T-helper 2 cell (primary cell): ENCODE measurements at regions not wholly inside any gene's neighbourhood (a gene's known extent, or its start where the extent isn't known, plus 50 kb on each side); places are given as distances from the start of the nearest gene placed in this dataset.

Experiments used
- DNase-seq, 5 experiments: peaks; one replicate each; pipeline versions ENCODE4 v3.0.0 to v3.0.0-alpha.2; 2012 to 2022

DNA sequence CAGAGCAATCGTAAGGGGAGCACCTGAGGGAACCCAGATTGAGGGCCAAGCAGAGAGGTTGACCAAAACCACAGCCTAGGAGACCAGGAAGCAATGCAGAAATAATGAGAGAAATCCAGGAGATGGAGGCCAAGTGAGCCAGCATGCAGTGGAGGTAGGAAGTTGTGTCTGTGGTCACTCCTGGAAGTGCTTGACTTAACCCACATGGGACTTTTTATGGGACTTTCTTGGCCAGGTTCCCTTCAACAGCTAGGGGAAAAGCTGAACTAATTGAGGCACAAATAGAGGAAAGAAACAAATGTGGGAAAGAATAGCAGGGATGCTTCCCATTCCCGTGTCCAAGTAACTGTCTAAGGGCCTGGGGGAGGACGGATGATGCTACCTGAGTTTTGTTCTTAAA, 293.2 kb upstream of the CLINT1 start:
- DNase-seq = no peak

DNA sequence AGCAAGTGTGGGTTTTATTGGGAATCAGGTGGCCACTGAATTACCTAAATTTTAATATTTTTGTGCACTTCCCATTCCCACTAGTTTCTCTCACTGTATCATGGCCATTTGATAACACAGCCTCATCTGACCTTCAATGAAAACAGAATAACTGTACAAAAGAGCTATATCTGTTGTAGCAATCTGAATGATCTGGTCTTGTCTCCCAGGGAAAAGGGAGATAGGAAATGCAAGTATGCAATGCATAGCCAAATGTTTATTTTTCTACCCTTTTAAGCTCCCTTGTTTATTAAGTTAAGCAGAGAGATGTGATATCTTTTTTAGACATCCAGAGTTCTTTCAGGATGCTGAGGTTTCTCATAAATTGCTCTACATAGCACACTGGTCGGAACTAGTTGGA, 288.3 kb upstream of the CLINT1 start:
- no peak for DNase-seq

DNA sequence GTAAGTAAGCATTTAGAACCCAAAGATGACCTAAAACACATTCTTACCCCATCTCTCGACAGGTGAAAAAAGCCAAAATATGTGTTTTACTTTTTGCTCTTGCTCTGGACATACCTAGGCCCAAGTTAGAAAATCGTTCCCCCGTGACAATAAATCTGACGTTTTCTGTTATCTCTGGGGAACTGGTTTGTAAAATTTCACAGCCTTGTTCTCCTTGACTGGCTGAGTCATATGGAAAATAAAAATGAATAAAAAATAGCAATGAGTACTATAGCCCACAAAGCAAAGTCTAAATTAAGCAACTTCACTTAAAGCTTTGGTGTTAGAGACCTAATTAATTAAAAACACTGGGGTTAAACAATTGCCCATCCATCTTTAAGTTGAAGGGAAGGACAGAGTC, 286.9 kb upstream of the CLINT1 start:
- no peak for DNase-seq

DNA sequence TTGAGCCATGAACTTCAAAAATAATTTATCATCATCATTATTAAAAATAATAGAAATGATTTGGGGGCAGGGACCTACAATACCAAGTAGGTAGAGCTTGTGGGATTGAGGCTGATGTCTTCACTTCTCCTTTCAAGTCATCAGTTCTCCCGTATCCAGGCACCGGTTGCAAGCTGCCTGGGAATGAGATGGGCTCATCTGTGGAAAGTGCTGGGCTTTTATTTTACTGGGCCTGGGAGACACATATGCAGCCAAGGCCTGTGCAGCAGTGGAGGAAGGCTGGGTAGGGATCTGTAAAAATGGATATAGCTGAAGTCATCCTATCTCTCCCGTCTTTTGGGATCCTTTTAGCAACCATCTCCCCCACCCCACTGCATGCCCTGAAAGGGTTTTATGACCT, 284.1 kb upstream of the CLINT1 start:
- no peak for DNase-seq

DNA sequence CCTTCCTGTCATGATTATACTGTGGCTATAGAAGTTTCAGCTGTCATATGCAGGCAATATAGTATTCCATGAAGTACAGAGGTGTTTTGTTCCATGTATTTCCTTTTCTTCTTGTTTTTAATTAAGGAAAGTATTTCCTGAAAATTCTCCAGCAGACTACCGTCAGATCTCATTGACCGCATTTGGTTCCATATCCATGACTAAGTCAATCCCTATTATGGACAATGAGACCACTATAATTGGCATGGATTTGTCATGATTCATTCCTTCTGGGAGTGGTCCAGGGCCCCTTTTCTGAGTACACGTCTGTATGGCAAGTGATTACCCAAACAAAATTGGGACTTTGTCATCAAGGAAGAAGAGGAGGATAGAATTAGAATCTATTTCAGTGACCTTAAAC, 283.2 kb upstream of the CLINT1 start:
- DNase-seq = no peak

DNA sequence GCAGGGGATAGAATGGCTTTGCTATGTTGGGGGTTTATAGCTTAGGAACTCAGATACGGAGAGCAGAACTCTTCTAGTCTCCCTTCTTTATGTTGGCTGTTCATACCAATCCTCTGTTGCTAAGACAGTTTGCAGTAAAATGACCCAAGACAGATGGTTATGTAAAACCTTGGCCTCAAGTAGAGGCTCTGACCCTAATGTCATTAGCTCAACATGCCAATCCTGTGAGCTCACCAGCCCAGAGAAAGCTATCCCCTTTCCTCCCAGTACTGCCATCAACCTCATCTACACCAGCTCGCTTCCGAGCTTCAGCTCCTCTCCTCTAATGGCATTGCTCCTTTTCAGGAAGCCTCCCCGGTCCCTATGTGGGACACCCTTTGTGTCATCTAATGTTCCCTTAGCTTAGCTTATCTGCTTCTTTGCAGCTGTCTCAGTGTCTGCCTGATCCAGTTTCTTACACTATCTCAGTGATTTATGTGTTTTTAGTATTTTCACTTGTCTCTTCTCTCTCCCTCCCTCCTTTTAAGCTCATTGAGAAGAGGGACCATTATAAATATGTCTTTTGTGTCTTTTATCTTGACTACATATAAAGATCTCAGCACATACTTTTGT, 281.3 kb upstream of the CLINT1 start:
- DNase-seq = no peak

DNA sequence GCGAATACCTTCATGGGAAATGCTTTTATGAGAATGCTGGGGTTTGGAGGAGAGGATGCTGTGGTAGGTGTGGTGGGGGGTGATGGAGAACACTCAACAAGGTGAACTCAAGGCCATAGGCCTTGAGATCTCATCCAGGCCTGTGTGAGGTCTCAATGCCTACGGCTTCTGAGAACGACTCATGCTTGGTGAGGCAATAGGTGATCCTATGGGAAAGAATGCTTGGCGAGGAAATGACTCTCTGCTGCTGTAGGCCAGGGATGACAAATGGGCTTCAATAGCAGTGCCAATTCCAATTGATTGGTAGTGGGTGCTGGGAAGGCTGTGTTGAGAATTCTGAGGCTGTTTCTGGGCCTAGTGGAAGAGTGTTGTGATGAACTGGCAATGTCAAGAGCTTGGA, 280.2 kb upstream of the CLINT1 start:
- no peak for DNase-seq

DNA sequence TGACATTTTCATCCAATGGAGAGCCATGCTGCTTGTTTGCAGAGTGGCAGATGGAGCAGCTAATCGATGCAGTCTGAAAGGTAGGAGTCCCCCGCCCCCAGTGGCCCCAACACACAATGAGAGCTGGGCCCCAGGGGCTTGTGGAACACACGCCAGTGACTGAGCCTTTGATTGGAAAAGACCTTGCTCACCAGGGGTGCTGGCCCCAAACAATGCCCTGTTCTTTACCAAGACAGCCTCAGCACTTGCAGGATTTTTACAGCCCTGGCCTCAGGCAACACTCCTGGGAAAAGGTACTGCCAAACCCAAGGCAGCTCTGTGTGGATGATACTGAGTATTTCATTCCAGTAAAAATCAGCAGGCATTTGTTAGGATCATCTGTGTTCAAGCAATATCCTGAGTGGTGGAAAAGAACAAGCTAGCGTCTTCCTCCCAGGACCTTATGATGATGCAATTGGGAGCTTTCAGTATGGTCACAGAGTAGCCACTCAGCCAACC, 276.8 kb upstream of the CLINT1 start:
- DNase-seq = no peak

DNA sequence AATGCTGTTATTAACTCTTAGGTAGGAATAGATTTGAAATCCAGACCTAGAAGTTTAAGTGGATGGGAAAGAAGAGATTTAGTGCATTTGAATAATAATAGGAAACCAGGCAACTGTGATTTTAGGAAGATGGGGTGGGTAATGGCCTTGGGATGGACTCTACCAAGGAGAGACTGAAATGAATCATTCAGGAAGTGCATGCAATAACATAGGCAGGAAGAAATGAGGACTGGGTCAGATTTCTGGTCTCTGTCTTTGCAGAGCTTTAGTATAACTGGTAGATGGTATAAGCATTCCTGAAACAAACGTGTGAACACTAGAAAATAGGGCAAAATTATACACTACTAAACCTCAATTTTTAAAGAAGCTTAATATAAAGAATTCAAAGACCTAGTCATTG, 274.4 kb upstream of the CLINT1 start:
- no peak for DNase-seq

DNA sequence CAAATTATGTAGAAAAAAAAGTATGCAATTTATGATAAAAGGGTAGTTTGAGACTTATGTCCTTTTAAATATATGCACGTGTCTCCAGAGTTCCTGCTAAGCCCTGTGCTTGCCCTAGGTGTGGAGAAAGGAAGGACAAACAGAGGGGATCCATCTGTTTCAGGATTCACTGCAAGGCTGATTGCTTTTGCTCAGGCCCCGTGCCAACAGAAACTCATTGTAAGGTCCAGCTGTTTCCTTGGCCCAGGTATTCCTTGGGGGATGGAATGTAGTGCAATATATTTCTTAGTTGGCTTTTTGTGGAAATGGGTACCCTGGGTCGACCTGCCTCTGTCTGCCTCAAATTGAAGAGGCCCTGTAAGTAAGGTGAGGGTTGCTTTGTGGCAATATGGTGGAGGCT, 268.6 kb upstream of the CLINT1 start:
- DNase-seq = no peak

DNA sequence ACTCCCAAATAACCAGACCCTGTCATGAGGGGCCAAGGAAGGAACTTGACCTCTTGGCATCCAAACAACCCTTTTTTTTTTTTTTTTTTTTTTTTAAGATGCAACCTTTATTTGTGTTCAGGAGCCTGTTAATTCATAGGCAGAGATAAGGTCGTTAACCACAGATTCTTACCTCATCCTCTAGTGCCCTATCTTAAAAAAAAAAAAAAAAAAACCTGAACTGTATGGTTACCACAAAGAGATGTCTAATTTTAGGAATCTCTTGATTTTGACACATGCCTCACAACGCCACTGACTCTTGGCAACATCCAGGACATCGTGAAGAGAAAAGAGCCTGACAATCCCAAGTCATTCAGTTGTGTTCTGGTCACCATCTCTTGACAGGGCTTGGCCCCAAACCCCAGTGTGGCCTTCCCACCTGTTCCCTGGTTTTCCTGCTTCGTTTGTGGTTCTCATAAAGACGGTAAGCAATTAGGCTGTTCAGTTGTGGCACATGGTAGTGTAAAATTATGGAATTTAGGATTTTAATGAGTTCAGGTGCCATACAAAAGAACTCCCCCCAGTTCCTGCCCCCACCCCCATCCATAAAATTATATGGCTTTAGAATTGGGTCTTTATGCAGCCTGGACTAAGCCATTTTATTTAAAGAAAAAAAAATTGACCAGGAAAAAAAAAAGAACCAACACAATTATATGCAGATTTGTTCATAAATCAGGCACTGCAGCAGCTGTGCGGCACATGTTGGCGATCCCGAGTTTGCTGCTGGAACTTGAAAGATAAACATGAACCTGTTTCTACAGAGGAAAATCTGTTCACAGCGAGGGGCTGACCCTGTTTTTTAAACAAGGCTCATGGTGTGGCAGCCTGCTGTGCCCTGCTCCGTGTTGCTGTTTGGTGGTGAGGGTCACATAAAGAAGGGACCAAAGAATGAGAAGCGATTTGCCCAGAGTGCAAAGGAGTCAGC, 267.8 kb upstream of the CLINT1 start:
- DNase-seq = peak in 1 of 5 experiments; percentile 18

DNA sequence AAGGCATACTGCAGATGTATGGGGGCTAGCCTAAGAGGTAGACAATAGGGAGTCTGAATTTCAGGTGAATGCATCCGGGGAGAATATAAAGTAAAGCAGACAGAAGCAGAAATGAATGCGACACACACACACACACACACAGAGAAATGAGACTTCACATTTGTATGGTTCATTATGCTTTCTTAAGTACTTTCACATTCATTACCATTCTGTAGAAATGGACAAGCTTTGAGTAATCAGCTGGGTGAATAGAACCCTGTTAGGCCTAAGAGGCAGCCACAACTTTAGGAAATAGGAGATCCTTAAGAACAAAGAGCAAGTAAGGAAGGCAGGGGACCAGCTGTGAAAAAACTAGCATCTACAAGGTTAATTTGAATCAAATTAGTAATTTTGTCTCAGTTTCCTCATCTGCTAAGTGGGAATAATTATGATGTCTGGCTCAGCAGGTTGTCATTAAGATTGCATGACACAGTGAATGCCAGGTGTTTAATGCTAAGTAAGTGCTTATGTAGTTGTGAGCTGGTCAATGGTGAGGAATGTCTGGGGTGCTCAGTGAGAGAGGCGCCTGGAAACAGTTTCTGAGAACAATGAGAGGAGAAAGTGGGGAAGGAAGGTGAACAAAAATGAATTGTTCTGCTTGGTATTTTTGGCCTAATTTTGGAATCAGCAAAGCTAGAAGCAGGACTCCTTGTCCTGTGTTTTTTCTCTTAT, 265.8 kb upstream of the CLINT1 start:
- no peak for DNase-seq

DNA sequence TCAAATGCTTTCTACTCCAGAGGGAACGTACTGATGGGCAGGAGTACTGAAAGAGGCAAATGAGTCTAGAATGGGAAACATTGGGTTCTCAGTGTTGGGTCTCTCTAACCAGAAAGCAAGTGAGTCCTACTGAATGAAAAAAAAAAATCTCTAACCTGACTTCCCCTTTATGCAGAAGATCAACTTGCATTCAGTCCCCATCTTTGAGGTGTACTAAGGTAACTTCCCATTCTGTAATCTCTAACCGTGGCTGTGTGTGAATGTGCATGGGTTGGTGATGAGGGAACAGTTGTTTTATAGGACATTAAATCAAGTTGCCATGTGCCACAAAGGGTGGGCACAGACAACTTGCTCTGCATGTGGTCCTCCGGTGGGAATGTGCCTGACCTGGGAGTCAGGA, 264.6 kb upstream of the CLINT1 start:
- DNase-seq = no peak

DNA sequence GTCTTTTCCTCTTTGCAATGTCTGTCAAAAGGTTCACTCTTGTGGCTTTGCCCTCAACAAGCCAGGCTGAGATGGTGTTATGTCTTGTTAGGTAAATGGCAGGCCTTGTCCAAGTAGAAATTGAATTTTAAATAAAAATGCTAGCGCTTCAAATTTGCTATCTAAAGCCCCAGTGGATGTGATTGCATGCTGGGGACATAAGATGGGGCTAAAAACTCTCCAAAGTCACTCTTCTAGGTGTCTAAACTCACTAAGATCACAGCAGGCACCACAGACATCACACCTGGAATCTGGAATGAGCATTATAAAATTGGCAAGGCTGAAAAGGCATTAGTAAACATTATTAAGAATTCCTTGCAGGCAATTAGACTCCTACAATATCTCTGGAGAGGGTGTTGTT, 262.7 kb upstream of the CLINT1 start:
- DNase-seq = no peak

DNA sequence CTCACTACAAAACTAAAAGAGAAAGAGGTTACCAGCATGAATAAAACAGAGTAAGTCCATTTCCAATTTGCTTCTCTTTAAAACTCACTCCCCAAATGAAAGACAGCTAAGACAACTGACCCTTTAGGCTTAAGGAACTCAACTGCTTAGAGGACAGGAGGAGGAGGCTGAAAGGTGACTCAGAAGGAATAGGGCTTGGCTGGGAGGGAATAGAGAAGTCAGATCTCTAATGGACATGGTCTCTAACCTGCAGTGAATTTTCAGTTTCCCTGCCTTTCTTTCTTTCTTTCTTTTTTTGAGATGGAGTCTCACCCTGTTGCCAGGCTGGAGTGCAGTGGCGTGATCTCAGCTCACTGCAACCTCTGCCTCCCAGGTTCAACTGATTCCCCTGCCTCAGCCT, 261.8 kb upstream of the CLINT1 start:
- DNase-seq = no peak

DNA sequence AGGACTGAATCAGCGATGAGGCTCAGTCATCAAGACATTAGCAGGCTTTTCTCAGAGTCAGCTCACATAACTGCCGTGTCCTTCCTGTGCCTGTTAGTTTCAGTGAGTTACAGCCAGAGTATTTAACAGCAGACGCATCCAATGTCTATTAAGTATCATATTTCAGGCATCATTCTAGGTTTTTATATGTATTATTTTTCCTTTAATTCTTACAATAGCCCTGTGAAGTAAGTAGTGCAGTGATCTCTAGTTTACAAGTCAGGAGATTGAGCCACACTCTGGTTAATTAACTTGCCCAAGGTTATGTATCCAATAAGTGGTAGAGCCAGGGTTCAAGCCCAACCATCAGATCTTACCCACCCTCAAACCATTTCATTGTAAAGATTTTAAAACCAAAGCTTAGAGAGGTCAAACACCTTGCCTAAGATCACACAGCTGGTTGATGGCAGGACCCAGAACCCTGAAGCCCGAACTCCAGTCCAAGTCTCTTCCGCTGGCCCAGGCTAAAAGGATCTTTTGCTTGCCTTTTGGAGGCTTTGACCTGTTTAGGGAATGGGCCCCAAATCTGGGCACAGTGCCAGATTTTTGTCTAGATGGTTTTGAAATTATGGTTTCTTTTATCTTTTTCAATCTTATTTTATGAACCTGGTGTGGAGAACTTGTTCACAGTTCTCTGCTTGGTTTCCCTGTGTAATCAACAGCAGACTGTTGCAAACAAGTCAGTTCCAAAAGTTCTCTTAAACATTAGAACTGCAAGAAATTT, 261.2 kb upstream of the CLINT1 start:
- no peak for DNase-seq

DNA sequence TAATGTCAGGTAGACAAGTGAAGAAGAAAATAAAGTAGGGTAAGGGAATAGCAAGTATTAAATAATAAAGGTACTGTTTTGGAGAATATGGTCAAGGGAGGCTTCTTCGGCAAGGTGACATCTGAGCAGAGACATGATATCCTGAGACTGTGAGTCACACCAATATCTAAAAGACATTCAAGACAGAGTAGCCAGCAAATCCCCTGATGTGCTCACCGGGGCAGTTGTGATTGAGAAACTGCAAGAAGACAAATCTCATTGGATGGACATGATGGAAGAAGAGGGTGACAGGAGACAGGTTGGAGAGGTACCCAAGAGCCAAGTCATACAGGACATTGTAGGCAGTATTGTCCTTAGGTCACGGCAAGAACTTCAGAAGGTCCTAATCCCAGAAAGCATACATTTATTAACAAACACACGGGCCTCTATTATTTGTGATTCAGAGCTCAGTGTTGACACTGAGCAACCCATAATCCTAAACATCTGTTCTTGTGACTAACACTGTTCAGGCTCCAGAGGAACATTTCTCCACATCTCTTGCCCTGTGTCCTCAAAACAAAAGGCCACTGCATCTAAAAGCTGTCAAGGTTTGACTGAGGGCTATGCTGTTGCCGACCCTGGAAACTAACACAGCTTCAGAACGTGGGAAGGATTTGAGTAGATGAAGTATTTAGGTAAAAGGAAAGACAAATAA, 258.7 kb upstream of the CLINT1 start:
- no peak for DNase-seq

DNA sequence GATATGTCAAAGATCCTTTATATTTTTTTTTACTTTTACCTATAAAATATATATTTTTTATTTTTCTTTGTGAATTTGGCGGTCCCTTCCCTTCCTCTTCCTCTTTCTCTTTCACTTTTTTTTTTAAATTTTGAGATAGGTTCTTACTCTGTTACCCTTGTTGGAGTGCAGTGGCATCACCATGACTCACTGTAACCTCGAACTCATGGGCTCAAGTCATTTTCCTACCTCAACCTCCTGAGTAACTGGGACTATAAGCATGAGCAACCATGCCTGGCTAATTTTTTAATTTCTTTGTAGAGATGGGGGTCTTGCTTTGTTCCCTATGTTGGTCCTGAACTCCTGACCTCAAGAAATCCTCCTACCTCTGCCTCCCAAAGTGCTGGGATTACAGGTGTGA, 258.0 kb upstream of the CLINT1 start:
- DNase-seq = no peak

DNA sequence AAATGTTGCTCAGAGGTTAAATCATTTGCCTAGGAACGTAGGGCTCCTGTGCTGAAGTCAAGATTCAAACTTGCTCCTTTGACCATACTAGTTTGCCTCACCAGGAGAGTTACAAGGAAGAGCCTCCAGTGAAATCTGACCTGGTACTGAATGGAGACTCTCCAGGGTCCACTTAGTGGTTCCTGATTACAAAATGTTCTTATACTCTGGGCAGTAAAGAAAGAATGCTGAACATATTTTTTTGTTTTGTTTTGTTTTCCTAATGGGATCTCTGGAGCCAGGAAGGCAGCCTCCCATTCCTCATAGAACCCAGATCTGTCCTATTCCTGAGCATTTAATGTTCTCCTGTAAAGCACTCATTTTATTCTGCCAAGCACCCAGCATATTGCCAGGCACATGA, 256.5 kb upstream of the CLINT1 start:
- no peak for DNase-seq

DNA sequence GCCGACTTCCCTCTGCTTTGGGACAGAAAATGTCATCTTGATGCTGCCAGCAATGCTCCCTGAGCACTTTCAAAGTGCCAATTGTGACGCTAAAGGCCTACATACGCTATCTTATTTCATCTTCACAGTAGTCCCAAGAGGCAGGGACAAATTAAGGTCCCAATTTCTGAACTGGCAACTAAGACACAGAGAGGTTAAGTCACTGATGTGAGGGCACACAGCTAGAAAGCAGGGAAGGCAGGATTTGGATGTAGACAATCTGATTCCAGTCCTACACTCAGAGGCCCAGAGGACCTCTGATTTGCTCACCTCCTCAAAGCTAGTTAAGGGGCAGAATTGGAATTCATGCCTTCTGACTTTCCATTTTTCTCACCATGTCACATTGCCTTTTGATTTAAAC, 249.2 kb upstream of the CLINT1 start:
- no peak for DNase-seq

DNA sequence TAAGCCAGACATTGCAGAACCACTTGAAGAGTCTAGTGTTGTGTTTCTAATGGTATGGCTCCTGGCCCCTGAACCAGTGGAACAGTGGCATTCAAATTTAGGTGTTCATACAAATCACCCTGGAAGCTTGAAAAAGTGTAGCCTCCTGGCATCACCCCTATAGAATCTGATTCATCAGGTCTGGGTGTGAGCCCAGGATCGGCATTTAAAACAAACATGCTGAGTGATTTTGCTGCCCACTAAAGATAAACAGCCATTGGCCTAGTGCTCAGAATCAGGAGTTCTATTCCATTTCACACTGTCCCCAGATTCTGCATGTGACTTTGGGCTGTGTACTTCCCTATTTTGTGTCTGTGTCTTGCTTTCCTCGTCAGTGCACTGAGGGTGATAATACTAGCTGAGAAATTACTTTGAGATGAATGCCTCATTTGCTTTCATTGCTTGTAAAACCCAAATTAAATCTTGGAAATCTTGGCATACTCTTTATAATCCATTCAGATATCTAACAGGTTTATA, 241.5 kb upstream of the CLINT1 start:
- no peak for DNase-seq

DNA sequence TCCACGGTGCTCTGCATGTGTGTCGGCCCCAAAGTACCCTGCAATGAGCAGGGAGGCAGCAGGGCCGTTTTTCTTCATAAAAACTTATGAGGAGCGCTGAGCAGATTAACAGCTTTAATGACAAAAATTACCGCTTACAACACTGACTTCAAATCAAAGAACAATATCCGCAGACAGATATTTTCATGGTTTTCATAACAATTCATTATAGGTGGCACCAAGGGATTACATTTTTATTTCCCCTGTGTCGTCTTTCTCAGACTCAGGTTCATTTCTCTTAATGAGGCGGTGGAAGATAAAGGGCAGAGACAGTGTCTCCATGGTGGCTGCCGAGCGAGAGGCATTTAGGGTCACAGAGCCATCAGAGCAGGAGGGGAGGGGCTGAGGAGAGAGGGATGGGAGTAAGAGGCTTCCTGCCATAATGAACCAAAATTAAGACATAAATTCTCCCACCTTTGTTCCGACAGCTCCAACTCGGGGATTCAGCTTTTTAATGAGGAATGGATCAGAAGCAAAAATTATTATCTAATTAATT, 240.7 kb upstream of the CLINT1 start:
- no peak for DNase-seq
